Osteoblast (primary cell): ENCODE measurements at regions not wholly inside any gene's neighbourhood (a gene's known extent, or its start where the extent isn't known, plus 50 kb on each side); places are given as distances from the start of the nearest gene placed in this dataset.

Experiments used
- DNase-seq: peaks from one replicate; pipeline ENCODE4 v3.0.0; 2011; ENCODE audit warnings: low spot score, mixed read lengths; ENCODE audit not compliant: insufficient read length; ENCODE audit errors: missing footprints
- H2AFZ ChIP-seq: 2 replicates; pipeline ENCODE4 v1.6.0; 2011; ENCODE audit warnings: mild to moderate bottlenecking, low read length
- H3K27ac ChIP-seq: 2 replicates; pipeline ENCODE4 v1.5.1; 2011; ENCODE audit warnings: mild to moderate bottlenecking, low read depth, low read length, moderate library complexity
- H3K27me3 ChIP-seq: 2 replicates; pipeline ENCODE4 v1.6.0; 2012; ENCODE audit warnings: mild to moderate bottlenecking, control low read depth, inconsistent platforms, low read length, moderate library complexity; ENCODE audit not compliant: insufficient read depth
- H3K36me3 ChIP-seq: 2 replicates; pipeline ENCODE4 v1.5.1; 2011; ENCODE audit warnings: mild to moderate bottlenecking, low read length, control low read depth, moderate library complexity; ENCODE audit not compliant: insufficient read depth
- H3K4me1 ChIP-seq: 2 replicates; pipeline ENCODE4 v1.5.1; 2011; ENCODE audit warnings: mild to moderate bottlenecking, low read length, control low read depth, moderate library complexity; ENCODE audit not compliant: insufficient read depth
- H3K4me2 ChIP-seq: 2 replicates; pipeline ENCODE4 v1.6.0; 2011; ENCODE audit warnings: mild to moderate bottlenecking, low read length; ENCODE audit not compliant: insufficient read depth
- H3K4me3 ChIP-seq: fragments of 200-600 bp; sonication (generic); 3 replicates; pipeline ENCODE4 v1.5.1; 2012; ENCODE audit warnings: mild to moderate bottlenecking, low read length, inconsistent platforms; ENCODE audit not compliant: insufficient read depth
- H3K79me2 ChIP-seq: 2 replicates; pipeline ENCODE4 v1.6.0; 2012; ENCODE audit warnings: mild to moderate bottlenecking, low read length, control low read depth, inconsistent platforms; ENCODE audit not compliant: insufficient read depth
- H3K9me3 ChIP-seq: 2 replicates; pipeline ENCODE4 v1.5.1; 2011; ENCODE audit warnings: low read depth, low read length, control low read depth
- H4K20me1 ChIP-seq: 2 replicates; pipeline ENCODE4 v1.6.0; 2012; ENCODE audit warnings: mild to moderate bottlenecking, low read length, control low read depth; ENCODE audit not compliant: insufficient read depth
- CTCF ChIP-seq: IDR thresholded peaks from 2 replicates; pipeline ENCODE4 v1.5.1; 2011; ENCODE audit warnings: mild to moderate bottlenecking, low read depth, low read length, moderate library complexity; ENCODE audit errors: extremely low read depth

- H3K4me3 ChIP-seq: no peak overlapping the region
- H3K36me3 ChIP-seq: no peaks in the 10 kb centered on the region
- no peaks in the 10 kb centered on the region for H3K79me2 ChIP-seq
- H3K9me3 ChIP-seq: no peaks in the 10 kb centered on the region
- no peaks in the 10 kb centered on the region for H3K4me1 ChIP-seq
- H3K4me2 ChIP-seq: no peak overlapping the region
- no peak for DNase-seq
- no peaks in the 10 kb centered on the region for H4K20me1 ChIP-seq
- H3K27ac ChIP-seq: no peak overlapping the region
- no peak for TF ChIP-seq CTCF
- no peaks in the 10 kb centered on the region for H3K27me3 ChIP-seq
- no peak overlapping the region for H2AFZ ChIP-seq
Observed at GRCh38 chr5:8382456-8382855, 513.5 kb downstream of the MTRR start.

DNA sequence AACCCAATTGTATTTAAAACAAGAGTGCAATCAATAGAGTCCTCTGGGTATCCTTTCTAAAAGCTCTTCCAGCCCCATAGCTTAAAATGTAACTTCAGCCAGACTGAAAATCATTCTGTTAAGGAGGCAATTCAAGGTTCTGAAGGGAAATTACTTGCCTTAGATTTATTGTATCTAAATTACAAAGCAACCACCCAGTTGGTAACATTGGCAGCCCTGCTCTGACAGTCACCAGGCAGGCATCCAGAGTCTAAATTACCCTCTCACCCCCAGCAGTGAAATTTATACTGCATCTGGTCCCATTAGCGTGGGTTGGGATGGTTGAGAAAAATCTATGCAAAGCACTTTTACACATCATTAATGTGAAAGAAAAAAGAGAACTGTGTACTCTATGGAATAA, 514.7 kb downstream of the MTRR start:
- Histone ChIP-seq H3K36me3 (no peaks in the 10 kb centered on the region), H3K4me1 (no peaks in the 10 kb centered on the region), H4K20me1 (no peaks in the 10 kb centered on the region), H3K27me3 (no peaks in the 10 kb centered on the region), H3K4me3 (no peak overlapping the region), H3K9me3 (no peaks in the 10 kb centered on the region), H3K27ac (no peak overlapping the region), H3K4me2 (no peak overlapping the region), H2AFZ (no peak overlapping the region), H3K79me2 (no peaks in the 10 kb centered on the region)
- TF ChIP-seq CTCF: no peak
- DNase-seq: no peak

DNA sequence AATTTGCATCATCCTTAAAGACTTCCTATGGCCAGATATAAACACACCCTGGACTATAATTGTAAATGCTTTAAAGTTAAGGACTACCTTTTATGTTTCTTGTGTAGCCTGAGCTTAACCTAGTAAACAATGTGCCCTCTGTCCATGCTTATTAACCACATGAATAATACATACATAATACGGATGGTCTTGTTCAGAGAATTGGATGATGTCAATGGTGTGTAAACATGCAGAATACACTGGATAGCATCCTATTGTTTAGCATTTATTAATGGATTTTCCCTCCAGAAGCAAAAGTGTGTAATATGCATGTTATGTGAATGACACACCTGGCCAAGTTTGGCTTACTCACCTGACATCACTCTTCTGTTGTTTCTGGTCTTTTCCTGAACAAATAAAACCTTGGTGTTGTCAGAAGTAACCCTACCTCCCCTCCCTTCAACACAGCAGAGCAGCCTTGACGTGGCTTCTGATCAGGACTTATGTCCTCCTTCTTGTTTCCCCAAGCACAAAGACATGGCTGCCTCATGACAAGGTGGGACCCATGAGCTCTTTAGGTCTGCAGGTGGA, 517.9 kb downstream of the MTRR start:
- Histone ChIP-seq H3K9me3 (no peaks in the 10 kb centered on the region), H3K27me3 (no peaks in the 10 kb centered on the region), H3K36me3 (no peaks in the 10 kb centered on the region), H3K27ac (no peak overlapping the region), H2AFZ (no peak overlapping the region), H3K4me3 (no peak overlapping the region), H3K79me2 (no peaks in the 10 kb centered on the region), H3K4me1 (no peaks in the 10 kb centered on the region), H4K20me1 (no peaks in the 10 kb centered on the region), H3K4me2 (no peak overlapping the region)
- TF ChIP-seq CTCF: no peak
- DNase-seq: no peak

- Histone ChIP-seq H3K79me2 (no peaks in the 10 kb centered on the region), H3K36me3 (no peaks in the 10 kb centered on the region), H3K9me3 (no peaks in the 10 kb centered on the region), H3K27me3 (no peaks in the 10 kb centered on the region), H4K20me1 (no peaks in the 10 kb centered on the region), H3K4me1 (no peaks in the 10 kb centered on the region), H2AFZ (no peak overlapping the region), H3K4me3 (no peak overlapping the region), H3K27ac (no peak overlapping the region), H3K4me2 (no peak overlapping the region)
- no peak for DNase-seq
- TF ChIP-seq CTCF: no peak
Observed at GRCh38 chr5:8391911-8392310, 523.0 kb downstream of the MTRR start.
